HG03521 (cell line): ENCODE measurements at regions not wholly inside any gene's neighbourhood (a gene's known extent, or its start where the extent isn't known, plus 50 kb on each side); places are given as distances from the start of the nearest gene placed in this dataset.
"Not testable (repeated sequence)": the region's sequence is repeated elsewhere in the genome, so short reads cannot be mapped to it uniquely, and the experiment has no call there.

Experiments
- ATAC-seq: cut with Tn5 transposase; IDR thresholded peaks from one replicate; pipeline ENCODE4 v1.9.1; 2021; ENCODE audit warnings: mild to moderate bottlenecking, moderate library complexity; ENCODE audit not compliant: unreplicated experiment

DNA sequence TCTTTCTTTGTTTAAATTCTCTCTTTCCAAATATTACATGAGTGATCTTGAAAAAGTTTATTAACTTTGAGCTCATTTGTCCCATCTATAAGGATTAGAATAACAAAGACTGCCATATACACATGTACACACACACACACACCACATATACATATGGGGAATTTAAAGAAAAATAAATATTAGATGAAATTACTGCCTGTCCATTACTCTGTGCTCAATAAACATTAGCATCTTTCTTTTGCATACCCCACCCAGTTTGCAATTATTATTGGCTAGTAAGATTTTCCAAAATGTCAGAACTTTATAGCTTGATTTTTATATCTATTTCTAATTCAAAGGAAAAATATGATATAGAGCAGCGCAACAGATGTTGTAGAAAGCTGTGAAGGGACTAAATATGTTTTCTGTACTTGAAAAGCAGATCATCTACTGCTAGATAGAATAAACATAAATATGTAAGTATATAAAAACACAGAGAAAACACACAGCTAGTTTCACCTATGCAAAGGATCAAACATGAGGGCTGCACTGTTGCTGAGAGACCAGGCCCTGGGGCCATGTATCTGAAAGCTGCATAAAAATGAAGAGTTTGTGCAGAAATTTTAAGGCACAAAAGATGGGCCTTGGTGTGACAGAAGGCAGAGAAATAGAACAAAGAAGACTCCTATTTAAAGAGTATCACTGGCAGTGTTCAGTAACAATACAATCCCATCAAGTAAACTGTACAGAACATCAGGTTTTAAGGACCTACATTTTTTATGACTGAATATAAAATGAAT lies 114.2 kb upstream of the NECTIN3 start:
- no peak for ATAC-seq

GRCh38 chr3:110958313-110959147 lies 113.1 kb upstream of the NECTIN3 start:
- ATAC-seq = no peak

DNA sequence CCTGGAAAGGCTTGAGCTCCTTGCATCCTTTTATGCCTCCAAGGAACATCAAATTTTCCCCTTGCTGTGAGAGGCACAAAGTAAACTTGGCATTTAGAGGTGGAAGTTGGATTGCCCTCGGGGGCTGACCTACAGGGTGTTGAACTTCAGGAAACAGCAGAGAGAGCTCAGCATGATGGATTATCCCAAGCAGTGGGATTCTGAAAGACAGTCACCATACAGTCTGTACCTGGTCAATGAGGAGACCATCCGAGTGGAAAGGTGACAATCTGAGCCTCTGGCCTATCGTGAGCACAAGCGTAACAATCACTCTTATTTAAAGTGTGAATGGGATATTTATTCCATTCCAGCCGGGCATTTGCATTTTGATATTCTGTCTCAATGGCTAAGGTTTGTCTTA lies 105.6 kb upstream of the NECTIN3 start:
- no peak for ATAC-seq

- ATAC-seq = no peak
These were observed 104.5 kb upstream of the NECTIN3 start for GRCh38 chr3:110966966-110967663.

DNA sequence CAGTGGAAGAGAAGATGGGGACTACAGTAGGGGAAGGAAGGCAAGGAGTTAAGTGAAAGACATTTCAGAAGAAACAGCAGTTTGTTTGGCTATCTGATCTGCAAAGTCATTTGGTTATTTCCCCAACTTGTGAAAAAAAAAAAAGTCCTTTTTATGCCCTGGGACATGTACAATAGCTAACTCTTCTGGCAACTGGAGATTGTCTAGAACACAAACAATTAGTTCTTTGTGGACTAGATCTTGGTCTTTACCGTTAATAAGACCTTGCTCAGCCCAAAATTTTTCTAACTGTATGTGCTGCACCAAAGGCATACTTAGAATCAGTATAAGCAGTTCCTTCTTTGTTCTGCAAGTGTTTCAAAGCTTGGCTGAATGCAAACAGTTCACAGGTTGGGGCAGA lies 103.5 kb upstream of the NECTIN3 start:
- no peak for ATAC-seq

DNA sequence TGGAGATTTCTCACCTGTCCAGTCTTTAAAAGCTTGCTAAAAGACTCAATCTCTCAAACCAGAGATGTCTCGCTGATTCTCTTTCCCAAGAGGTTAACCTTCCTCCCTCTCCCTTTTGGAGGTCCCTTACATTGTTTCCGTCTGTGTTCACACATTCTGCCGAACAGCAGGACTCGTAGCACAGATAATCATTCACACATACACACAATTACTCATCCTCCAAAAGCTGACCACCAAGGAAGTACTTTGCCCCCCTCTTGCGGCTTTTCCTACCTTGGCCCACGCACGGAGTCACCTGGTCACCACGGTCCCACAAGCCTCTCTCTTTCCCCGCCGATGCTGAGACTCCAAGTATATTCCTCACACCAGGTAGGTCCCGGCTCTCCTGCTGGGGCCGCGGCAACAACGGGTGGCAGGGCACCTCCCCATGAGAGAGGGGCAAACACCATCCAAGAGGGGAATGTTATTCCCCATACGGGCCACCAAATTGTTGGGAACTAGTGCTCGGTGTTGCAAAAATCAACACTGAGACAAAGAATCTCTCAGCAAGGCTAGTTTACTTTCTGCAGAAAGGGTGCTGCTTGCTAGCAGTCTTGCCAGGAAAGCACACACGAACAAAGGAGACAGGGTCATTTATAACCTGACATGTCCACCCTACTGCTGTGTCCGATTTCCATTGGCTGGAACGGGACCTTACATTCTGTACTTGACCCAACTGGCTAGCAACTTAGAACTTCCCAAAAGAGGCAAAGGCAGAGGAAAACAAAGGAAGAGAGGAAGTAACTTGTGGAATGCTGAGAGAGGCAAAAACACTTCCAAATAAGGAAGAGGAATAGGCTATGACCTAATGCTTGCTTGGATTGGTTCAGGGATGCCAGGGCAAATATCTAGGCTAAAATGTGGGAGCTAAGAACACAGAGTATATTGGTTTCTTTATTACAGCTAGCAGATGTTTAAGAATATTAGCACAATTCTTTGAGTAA lies 102.1 kb upstream of the NECTIN3 start:
- ATAC-seq = no peak

- ATAC-seq = no peak
These were observed 100.5 kb upstream of the NECTIN3 start for GRCh38 chr3:110971010-110971601.

GRCh38 chr3:110973263-110973895 lies 98.2 kb upstream of the NECTIN3 start:
- no peak for ATAC-seq

- ATAC-seq = no peak
These were observed 96.7 kb upstream of the NECTIN3 start for GRCh38 chr3:110974902-110975301.

GRCh38 chr3:110984456-110985250 lies 87.0 kb upstream of the NECTIN3 start:
- ATAC-seq = no peak

DNA sequence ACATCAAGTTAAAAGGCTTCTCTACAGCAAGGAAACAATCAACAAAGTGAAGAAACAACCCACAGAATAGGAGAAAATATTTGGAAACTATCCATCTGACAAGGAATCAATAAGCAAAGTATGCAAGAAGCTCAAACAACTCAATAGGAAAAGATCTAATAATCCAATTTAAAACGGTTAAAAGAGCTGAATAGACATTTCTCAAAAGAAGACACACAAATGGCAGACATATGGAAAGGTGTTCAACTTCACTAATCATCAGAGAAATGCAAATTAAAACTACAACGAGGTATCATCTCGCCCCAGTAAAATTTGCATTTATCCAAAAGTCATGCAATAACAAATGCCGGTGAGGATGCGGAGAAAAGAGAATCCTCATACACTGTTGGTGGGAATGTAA lies 82.2 kb upstream of the NECTIN3 start:
- ATAC-seq = no peak

DNA sequence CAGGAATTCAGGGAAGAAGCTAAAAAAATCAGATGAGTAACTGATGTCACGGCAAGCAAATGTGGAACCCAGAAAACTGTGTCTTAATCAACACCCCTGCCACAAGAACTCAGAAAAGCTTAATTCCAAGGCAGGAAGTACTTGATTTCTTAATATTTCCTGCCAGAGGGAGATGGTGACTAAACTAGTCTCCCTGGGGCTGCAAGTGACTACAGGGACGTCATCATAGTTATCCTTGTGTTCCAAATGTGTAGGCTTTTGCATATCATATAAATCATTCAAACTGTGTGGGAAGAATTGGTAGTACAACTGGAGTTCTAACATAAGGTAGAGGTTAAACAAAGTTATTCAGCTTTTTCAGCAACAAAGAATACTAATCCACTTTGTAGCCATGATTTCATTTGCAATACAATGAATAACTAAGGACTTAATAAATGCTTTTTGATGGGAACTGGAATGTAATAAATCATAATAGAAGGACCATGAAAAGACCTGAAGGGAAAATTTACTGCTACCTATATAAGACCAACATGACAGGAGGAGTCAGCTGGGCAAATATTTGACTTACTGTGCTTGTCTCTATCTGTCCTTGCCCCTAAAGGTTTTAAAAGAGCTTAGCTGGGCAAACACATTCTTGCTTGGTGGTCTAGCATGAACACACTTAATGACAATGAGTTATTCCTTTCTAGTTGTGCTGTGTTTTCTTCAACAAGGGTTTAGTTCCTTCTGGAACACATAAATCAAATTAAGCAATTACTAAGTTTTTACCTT lies 76.0 kb upstream of the NECTIN3 start:
- ATAC-seq = no peak

- not testable (repeated sequence) for ATAC-seq
These were observed 72.8 kb upstream of the NECTIN3 start for GRCh38 chr3:110998766-110999165.

GRCh38 chr3:111006485-111006884 lies 65.1 kb upstream of the NECTIN3 start:
- ATAC-seq = not testable (repeated sequence)

GRCh38 chr3:111012388-111013248 lies 59.0 kb upstream of the NECTIN3 start:
- no peak for ATAC-seq
